GM12864 (cell line): ENCODE measurements at regions not wholly inside any gene's neighbourhood (a gene's known extent, or its start where the extent isn't known, plus 50 kb on each side); places are given as distances from the start of the nearest gene placed in this dataset.

Experiments used
- DNase-seq: peaks from one replicate; pipeline ENCODE4 v3.0.0-alpha.2; 2011; ENCODE audit warnings: low read depth
- H3K4me3 ChIP-seq: 2 replicates; pipeline ENCODE4 v1.5.1; 2011; ENCODE audit warnings: mild to moderate bottlenecking, low read depth, low read length, control low read depth
- CTCF ChIP-seq: IDR thresholded peaks from 2 replicates; pipeline ENCODE4 v1.5.1; 2011; ENCODE audit warnings: low read depth, mild to moderate bottlenecking, moderate library complexity, low read length, control low read depth, inconsistent platforms; ENCODE audit errors: missing control alignments

DNA sequence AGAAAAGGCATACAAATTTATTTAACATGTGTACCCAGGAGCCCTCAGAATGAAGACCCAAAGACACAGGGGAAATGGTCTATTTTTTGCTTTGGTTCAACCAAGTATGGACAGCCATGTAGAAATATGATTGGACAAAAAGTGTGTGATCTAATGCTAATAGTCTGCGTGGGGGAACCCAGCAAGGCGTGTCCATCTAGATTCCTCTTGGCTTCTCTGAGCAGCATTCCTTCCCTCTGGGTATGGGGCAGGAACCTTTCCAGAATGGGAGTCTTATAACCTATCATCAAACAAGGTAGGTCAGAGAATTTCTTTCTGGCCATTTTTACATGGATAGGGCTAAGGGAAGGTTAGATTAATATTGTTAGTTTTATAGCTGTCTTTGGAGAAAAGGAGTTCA is 698.2 kb downstream of the FGF9 start:
- no peak overlapping the region for H3K4me3 ChIP-seq

DNA sequence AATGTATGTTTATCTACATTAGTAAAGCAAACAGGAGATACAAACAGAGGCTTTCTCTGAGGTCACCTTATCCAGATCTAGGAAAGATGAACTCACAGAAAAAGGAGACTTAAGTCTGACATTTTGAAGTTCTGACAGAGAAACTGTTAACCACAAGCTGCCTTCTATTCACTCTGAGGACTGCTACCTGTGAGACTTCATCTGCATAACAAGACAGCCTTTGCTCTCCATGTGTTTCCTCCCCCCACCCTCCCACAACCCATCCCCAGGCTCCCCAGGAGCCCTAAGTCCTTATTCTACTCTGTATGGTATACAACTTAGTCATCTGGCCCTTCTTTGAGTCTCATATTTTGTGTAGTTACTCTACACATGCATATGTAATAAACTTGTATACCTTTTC is 699.0 kb downstream of the FGF9 start:
- H3K4me3 ChIP-seq: no peak overlapping the region
- DNase-seq: no peak
- TF ChIP-seq CTCF: no peak

More for the DNA sequence above, 698.2 kb downstream of the FGF9 start:
- no peak for TF ChIP-seq CTCF
- no peak for DNase-seq

DNA sequence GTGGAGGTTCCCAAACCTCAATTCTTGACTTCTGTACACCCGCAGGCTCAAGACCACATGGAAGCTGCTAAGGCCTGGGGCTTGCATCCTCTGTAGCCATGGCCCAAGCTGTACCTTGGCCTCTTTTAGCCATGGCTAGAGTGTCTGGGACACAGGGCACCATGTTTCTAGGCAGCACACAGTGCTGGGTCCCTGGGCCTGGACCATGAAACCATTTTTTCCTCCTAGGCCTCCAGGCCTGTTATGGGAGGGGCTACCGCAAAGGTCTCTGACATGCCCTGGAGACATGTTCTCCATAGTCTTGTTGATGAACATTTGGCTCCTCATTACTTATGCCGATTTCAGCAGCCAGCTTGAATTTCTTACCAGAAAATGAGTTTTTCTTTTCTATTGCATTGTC is 701.4 kb downstream of the FGF9 start:
- DNase-seq: no peak
- H3K4me3 ChIP-seq: no peak overlapping the region
- TF ChIP-seq CTCF: no peak

GRCh38 chr13:22375151-22375550 is 704.3 kb downstream of the FGF9 start:
- no peak for TF ChIP-seq CTCF
- no peak for DNase-seq
- no peak overlapping the region for H3K4me3 ChIP-seq

- no peak for TF ChIP-seq CTCF
- no peak for DNase-seq
- no peak overlapping the region for H3K4me3 ChIP-seq
Measured at GRCh38 chr13:22387899-22388298, 717.0 kb downstream of the FGF9 start.

DNA sequence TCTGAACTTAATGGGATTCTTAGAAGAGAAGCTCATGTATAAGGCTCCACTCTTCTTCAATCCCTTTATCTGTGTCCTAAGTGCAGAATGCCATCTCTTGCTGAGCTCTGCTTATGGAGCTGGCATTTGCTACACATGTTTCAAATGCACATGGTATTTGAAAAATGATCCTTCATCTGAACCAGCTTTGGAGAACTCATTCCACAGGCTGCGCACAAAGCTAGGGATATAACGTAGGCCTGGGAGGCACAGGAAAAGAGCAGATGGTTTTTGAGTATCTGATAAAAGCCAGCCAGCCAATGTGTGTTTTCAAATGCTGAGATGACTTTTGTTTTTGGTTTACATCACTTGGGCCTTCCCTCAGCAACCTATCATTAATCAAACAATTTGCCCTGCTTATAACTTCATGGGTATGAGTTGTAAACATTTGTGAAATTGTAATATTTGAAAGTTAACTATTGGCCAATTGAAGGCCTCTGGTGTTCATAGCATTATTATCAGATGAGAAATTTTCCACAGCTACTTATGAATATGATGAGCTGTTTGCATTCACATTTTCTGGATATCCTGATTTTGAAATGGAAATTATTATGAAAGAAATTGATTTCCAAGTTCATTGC is 729.0 kb downstream of the FGF9 start:
- DNase-seq: no peak
- no peak overlapping the region for H3K4me3 ChIP-seq
- no peak for TF ChIP-seq CTCF

- no peak for DNase-seq
- H3K4me3 ChIP-seq: no peak overlapping the region
- TF ChIP-seq CTCF: no peak
Measured at GRCh38 chr13:22402682-22403081, 731.8 kb downstream of the FGF9 start.
